Dedifferentiated amniotic fluid mesenchymal stem cell (primary cell): ENCODE measurements at regions not wholly inside any gene's neighbourhood (a gene's known extent, or its start where the extent isn't known, plus 50 kb on each side); places are given as distances from the start of the nearest gene placed in this dataset.

Experiments
- DNase-seq: peaks from one replicate; pipeline ENCODE4 v3.0.0-alpha.2; 2016; ENCODE audit errors: extremely low spot score

DNA sequence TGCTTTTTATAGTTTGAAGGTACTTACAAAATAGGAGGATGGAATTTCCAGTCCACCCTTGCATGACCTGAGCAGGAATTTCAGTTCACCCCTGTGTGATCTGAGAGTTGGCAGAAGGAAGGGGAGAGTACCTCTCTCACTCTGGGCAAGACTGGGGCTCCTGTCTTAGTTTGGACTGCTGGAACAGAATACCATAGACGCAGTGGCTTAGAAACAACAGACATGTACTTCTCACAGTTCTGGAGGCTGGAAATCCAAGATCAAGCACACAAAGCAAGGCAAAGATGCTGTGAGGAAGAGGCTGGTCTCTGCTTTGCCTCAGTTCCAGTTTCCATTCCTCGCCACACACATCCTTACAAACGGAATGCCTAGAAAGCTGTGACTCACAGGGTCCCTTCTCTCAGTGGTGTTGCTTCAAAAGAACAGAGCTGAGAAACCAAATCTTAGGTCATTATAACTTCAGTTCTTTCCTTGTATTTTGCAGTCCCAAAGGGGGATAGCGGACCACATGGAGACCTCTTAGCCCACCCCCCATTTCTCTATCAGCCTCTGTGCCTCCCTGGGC lies 108.8 kb upstream of the HAAO start:
- no peak for DNase-seq

DNA sequence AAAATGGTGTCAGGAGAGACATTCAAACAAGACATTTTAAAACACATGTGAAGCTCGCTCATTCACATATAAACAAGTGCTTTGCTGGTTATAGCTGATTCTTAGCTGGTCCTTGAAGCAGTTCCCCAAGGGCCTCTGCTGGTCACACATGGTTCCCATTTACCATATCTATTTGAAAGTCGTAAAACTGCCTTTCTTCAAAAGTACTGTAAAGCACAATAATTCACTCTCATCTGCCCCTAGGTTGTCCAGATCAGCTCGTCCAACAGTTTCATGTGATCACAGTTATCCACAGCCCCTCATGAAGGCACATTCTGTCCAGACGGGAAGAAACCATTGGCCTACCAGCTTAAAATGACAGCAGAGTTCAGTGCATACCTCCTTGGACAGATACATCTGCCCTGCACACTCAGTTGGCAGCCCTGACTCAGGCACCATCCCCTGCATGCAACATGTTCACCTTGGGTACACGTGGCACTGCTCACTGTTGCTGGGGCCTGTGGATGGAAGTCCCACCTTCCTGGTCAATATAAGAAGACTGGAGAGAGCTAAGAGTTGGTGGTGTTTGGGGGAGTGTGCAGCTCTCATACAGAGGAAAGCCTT lies 108.0 kb upstream of the HAAO start:
- no peak for DNase-seq

DNA sequence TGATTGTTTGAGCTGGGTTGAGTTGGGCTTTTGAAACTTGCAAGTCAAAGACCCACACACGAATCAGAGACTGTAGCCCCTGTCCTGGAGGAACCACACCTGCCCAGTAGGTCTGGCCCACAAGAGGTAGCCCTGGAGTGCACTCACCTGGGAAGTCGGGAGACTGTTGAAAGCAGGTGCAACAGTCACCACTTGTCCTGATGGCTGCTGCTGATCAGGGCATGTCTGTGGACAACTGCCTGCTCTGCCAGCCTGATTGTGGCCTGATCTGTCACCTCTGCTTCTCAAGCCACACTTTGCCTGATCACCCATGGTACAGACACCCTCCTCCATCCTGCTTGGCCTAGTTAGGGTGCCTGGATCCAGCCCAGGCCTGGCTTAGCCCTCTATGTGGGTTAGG lies 105.0 kb upstream of the HAAO start:
- DNase-seq: no peak

DNA sequence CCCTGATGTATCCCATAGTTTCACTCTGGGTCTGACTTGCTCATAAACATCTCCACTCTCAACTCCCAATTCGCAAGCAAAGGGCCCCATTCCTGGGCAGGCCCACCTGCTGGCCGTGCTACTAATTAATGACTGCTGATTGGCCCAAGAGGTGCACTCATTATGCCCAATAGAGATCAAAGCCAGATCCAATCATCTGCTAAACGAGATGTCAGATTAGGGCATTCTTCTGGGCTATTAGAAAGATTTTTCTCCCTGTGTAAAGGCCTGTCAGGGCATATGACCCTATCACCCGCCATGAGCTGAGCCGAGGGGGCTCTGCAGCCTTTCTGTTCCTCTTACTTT lies 103.4 kb upstream of the HAAO start:
- no peak for DNase-seq

DNA sequence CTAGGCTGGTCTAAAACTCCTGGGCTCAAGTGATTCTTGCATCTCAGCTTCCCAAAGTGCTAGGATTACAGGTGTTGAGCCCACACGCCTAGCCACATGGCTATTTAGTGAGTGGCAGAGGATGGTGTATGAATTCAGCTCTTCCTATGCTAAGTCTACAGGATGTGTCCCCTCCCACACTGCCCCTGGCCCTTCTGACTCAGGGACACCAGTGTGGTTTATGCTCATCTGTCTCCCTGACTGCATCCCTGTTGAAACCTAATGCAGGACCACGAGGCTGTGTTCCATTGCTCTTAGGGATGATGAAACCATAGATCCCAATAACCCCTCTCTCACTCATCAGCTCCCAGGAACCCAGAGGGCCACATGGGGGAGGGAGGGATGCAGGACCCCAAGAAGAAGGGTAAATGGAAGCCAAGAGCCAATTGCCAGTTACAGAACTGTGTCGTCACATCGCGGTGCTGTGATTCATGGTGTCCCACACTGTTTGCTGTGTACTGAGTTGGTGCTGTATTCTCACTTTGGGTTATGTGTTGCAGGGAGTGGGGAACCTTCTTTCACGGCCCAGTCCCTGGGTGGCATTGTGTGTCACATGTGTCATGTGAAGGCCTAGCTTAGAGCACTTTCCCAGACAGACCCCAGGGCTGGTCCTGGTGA lies 102.9 kb upstream of the HAAO start:
- DNase-seq: no peak

DNA sequence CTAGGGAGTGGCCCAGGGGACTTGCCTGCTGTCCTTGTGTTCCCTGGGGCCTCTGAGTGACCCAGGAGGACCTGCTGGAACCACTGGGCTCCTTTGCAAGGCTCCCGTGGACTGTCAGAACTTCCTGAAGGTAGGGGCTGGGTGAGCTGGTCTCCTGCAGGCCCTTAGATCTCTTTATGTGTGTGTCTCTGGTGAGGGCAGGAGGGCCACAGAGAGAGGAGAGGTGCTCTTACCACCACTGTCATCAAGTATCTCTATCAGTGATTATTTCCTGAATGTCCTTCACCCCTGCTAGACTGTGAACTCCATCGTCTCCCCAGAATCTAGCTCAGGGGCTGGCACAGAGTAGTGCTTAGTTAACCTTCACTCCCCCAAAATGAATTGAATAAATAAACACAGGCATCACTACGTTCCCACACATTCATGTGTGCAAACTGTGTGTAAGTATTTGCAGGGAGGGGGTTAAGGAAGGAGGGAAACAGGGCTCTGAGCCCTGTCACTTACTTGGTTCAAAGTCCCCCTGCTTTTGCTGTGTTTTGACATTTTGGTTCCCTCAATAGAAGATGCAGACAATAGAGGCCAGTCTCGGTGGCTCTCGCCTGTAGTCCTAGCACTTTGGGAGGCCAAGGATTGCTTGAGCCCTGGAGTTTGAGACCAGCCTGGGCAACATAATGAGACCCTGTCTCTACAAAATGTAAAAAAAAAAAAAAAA lies 100.8 kb upstream of the HAAO start:
- no peak for DNase-seq

DNA sequence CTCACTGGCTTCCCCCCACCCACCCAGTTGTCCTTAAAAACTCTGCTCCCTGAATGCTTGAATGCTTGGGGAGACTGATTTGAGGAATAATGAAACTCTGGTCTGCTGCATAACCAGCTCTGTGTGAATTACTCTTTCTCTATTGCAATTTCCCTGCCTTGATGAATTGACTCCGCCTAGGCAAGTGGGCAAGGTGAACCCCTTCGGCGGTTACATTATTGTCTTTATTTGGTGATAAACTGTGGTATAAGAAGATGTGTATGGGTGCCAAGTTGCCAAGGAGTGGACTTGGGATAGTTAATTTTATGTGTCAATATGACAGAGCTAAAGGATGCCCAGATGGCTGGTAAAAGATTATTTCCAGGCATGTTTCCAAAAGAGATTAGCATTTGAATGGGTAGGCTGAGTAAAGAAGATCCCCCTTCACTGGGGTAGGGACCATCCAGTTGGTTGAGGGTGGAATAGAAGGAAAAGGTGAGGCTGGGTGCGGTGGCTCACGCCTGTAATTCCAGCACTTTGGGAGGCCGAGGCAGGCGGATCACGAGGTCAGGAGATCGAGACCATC lies 98.5 kb upstream of the HAAO start:
- no peak for DNase-seq

DNA sequence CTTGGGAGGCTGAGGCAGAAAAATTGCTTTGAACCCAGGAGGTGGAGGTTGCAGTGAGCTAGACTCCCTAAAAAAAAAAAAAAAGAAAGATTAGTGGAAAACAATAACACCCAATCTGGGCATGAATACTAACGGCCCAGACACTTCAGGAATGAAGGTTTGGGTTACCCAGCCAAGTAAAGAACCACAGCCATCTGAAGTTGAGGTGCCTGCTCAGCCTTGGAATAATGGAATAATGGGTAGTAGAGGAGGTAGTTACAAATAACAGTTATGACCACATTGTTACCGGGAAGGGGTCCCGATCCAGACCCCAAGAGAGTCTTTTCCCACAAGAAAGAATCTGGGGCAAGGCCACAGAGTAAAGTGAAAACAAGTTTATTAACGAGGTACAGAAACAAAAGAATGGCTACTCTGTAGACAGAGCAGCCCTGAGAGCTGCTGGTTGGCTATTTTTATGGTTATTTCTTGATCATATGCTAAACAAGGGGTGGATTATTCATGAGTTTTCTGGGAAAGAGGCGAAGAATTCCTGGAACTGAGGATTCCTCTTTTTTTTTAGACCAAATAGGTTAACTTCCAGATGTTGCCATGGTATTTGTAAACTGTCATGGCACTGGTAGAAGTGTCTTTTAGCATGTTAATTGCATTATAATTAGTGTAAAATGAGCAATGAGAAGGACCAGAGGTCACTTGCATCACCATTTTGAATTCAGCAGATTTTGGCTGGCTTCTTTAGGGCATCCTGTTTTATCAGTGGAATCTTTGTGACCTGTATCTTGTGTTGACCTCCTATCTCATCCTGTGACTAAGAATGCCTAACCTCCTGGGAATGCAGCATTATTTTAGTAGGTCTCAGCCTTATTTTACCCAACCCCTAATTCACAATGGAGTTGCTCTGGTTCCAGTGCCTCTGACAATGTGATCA lies 96.2 kb upstream of the HAAO start:
- no peak for DNase-seq

DNA sequence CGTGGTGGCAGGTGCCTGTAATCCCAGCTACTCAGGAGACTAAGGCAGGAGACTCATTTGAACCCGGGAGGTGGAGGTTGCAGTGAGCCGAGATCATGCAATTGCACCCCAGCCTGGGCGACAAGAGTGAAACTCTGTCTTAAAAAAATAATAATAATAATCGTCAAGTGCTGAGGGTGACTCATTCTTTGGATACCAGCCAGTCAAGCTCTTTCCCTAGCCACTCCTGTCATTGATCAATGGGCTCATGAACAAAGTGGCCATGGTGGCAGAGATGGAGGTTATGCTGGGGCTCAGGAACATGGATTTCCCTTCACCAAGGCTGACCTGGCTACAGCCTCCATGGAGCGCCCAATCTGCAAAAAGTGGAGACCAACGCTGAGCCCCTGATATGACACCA lies 94.5 kb upstream of the HAAO start:
- no peak for DNase-seq

DNA sequence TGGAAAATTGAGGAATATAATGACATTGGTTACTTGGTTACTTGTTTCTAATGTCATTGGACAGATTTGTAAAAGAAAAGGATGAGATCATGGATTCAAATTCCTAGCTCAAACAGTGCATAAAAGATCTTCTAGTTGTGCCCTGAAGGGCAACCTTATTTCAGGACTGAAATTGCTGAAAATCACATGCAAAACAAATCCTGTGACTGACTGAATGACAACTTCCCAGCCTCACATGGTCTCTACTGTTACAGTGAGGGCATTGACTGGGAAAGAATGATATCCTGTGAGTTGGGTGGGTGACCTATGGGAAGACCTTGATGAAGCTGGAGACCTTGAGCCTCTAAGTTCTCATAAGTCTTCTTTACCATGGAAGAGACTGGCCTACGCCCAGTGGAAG lies 90.4 kb upstream of the HAAO start:
- no peak for DNase-seq

DNA sequence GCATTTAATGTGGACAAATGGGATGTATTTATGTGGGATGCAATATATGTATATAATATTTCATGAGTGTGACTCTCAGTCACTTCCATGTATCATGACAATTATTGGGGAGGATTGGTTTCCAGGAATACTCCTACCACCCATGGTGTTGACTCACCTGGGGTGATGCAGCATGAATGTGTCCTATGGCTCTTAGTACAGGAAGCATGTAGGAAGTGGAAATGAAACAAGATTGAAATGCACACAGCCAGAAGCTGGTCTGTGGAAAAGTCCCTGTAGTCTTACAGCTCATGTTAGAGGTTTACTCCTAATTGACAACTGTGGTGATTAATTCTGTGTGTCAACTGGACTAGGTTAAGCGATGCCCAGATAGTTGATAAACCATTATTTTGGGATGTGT lies 89.3 kb upstream of the HAAO start:
- no peak for DNase-seq

DNA sequence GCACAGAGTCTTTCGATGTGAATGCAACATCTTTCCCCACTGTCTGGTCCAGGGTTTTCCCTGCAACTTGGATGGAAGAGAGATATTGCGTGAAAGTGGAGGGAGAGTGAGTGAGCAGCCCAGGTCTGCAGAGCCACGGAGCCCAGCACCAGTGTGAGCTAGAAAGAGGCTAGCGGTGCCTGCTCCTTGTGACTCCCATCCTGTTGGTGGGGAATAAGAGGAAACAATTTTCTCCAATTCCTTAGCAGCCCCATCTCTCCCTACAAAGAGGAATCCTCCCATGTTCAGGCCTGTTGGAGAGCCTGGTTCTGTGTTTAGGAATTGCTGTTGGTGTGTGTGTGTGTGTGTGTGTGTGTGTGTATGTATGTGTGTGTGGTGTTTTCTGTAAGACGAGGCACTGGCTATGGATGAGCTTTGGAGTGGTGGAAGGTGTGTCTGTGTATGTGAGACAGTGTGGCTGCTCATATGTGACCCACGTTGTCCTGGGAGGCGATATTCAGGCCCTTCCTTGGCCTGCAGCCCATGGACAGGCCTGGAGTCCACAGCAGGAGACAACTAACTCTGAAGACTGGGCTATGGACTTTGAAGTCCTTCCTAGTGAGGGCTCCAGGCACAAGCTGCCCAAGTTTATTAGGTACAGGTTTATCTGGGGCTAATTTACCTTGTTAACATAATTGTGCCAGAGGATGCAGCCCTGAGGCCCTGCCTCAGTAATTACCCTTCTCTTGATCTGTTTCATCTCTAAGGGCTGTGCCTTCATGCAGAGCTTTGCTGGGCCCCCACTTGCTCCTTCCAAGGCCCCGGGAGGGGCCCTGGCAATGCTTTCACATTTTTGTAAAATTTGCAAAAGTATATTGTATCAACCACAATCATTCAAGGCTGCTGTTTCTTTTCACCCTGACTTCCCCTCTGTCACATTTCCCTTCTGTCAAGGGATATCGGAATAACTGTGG lies 88.6 kb upstream of the HAAO start:
- DNase-seq: no peak

DNA sequence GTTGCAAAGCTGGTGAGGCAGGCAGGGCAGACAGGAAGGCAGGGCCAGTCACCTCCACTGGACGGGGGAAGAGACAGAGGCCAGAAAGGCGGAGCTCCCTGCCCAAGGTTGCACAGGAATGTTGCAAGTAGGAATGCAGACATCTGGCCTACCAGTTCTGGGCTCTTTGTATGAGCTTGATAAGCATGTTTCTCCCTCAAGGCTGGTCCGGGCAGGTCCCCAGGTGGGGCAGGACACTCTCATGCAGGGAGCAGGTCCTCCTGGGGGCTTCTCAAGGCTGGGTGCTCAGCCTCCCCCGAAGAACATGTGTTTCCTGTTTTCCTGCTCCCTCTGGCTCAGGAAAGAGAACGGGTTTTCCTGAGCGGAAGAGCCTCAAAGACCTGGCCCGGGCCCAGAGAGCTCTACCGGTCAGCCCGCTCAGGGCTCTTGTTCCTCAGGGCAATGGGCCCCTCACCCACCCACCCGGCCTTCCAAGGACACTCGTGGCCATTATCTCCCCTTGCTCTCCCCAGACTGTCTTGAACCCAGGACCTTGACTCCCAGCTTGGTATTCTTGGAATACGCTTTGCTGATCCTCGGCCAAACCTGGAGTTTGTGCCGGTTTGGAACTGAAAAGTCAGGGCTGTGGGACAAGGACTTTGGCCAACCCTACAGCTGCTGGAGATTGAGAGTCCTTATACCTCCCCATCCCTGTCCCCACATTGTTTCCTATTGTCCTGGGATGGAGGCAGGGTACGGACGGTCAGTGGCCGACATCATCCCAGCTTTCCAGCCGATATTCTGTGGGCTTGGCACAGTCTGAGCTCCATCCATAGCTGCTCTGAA lies 87.7 kb upstream of the HAAO start:
- no peak for DNase-seq

DNA sequence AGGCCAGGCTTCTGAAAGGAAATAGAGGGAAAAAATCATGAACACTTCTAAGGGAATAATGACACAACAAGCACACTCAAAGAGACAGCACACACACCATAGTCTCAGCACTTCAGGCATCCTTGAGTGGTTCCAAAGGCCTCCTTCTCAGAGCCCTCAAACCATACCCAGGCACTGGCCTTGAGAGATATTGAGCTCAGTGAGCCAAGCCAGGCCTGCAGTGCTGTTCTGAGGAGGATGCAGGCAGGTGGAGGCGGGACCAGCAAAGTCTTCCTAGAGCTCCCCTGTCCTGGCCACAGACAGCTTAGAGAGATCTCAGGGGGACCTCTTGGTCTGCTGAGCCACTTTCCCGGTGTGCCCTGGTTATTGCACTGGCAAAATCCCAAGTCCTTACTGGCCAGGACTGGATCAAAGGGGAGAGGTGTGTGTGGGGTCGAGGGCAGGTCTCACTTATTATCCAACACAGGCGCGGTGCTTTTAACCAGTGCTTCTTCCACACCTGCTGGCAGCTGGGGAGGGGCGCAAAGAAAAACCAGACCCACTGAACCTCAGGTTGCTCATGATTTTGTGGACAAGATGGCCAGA lies 86.8 kb upstream of the HAAO start:
- no peak for DNase-seq

DNA sequence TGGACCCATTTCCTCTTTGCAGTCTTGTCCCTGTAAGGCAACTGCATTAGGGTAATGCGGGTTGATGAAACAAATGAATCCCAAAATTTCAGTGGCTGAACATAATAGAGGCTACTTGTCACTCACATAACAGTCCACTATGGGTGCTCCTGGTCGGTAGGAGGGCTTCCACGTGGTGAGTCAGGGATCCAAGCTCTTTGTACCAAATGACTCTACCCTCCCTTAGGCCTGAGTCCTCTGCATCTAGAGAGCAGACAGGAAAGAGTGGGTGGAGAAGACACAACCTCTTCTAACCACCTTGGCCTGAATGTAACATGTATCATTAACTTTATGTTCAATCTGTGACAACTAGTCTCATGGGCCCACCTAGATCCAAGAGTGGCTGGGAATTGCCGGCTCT lies 86.2 kb upstream of the HAAO start:
- DNase-seq: no peak

DNA sequence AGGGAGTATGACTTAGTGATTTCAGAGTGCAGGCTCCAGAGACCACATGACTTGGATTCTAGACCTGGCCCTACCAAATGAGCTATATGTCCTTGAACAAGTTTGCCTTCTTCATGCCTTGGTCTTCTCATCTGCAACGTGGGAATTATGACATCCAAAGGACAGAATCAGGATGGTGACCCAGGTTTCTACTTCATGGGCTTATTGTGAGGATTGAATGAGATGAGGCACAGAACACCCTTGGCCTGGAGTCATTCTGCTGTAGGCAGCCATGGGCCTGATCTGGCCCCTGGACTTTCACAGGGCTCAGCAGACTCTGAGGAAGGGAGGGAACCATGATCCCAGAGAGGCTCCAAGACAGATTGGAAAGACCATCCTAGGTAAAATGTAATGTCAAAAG lies 85.6 kb upstream of the HAAO start:
- no peak for DNase-seq

DNA sequence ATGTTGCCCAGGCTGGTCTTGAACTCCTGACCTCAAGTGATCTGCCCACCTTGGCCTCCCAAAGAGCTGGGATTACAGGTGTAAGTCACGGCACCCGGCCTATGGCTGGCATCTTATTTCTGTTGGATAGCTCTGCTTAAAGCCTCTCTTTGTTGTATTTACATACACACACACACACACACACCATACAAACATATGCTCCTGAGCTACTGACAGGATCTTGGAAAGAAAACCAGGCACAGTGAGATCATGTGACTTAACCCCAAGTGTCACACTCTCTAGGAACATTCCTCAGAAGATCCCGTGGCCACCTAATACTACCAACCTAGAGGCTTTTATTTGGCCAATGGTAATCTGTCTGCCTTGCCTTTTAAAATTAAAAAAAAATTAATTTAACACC lies 85.1 kb upstream of the HAAO start:
- DNase-seq: no peak

DNA sequence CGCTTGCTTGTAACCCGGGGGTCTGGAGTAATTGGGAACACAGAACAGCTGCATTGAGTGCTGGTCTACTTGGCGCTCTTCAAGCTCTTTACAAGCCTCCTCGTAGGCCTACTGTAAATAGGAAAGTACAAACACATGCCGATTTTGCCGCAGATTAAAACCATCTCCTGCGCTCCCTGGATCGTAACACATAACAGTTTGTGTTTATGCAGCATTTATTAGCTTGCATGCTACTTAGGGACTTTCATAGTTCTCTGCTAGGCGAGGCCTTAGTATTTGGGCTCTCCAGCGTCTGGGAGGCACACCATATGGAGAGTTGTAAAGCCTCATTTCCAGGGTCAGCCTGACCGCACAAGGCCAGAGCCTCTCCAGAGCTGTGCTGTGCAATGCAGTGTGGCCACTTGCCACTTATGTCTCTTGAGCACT lies 84.0 kb upstream of the HAAO start:
- DNase-seq: no peak

DNA sequence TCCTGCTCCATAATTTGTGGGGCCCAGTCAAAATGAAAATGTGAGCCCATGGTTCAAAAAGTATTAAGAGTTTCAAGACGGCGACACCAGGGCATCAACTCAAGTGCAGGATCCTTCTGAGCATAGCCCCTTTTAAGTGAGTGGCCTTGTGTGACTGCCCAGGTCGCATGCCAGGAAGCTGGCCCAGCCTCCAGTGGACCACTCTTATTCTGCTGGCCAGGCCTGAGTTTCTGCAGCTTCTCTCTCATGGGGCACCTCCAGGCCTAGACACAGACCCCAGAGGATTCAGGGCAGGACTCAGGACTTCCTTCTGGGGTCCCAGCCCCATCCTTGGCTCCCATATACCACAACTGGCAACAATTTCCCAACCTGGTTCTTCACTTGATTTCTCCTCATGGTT lies 83.5 kb upstream of the HAAO start:
- no peak for DNase-seq
